HL-60 (cell line): ENCODE measurements at regions not wholly inside any gene's neighbourhood (a gene's known extent, or its start where the extent isn't known, plus 50 kb on each side); places are given as distances from the start of the nearest gene placed in this dataset.
"Not testable (repeated sequence)": the region's sequence is repeated elsewhere in the genome, so short reads cannot be mapped to it uniquely, and the experiment has no call there.

Source experiments
- CTCF ChIP-seq: IDR thresholded peaks from one replicate; pipeline ENCODE4 v1.5.1; 2011; ENCODE audit warnings: low read length, control low read depth, inconsistent platforms; ENCODE audit not compliant: insufficient read depth
- GABPA ChIP-seq: IDR thresholded peaks from 2 replicates; pipeline ENCODE4 v1.6.1; 2012; ENCODE audit warnings: low read depth
- POLR2AphosphoS5 ChIP-seq: IDR thresholded peaks from 2 replicates; pipeline ENCODE4 v1.6.1; 2012; ENCODE audit warnings: low read depth
- REST ChIP-seq: IDR thresholded peaks from 2 replicates; pipeline ENCODE4 v1.6.1; 2012; ENCODE audit warnings: low read depth; ENCODE audit not compliant: insufficient replicate concordance
- SPI1 ChIP-seq: IDR thresholded peaks from 2 replicates; pipeline ENCODE4 v1.6.1; 2012; ENCODE audit warnings: low read depth, mild to moderate bottlenecking, borderline replicate concordance

- TF ChIP-seq CTCF, POLR2AphosphoS5, REST, GABPA, SPI1: not testable (repeated sequence)
Observed at GRCh38 chr15:20991253-20991652, 125.1 kb upstream of the POTEB2 start.
